NB4 (cell line): ENCODE measurements at regions not wholly inside any gene's neighbourhood (a gene's known extent, or its start where the extent isn't known, plus 50 kb on each side); places are given as distances from the start of the nearest gene placed in this dataset.
A peak's percentile ranks its signal among the peaks of the same experiment; 100 is the strongest.

Source experiments
- DNase-seq: peaks from one replicate; pipeline ENCODE4 v3.0.0; 2010; ENCODE audit warnings: low read depth
- H3K4me3 ChIP-seq: one replicate; pipeline ENCODE4 v1.5.1; 2011; ENCODE audit warnings: mild to moderate bottlenecking, low read depth, low read length, moderate library complexity
- MAX ChIP-seq: IDR thresholded peaks from 2 replicates; pipeline ENCODE4 v1.6.1; 2011; ENCODE audit warnings: low read depth, low read length
- MYC ChIP-seq: IDR thresholded peaks from 2 replicates; pipeline ENCODE4 v1.6.1; 2011; ENCODE audit warnings: low read depth, low read length
- POLR2A ChIP-seq: IDR thresholded peaks from 2 replicates; pipeline ENCODE4 v1.6.1; 2011; ENCODE audit warnings: mild to moderate bottlenecking; ENCODE audit not compliant: insufficient read length; ENCODE audit errors: extremely low read depth
- TF ChIP-seq, protein P1 (sequence below): IDR thresholded peaks from one replicate; pipeline ENCODE4 v1.5.1; 2012; ENCODE audit warnings: low read depth, low read length

DNA sequence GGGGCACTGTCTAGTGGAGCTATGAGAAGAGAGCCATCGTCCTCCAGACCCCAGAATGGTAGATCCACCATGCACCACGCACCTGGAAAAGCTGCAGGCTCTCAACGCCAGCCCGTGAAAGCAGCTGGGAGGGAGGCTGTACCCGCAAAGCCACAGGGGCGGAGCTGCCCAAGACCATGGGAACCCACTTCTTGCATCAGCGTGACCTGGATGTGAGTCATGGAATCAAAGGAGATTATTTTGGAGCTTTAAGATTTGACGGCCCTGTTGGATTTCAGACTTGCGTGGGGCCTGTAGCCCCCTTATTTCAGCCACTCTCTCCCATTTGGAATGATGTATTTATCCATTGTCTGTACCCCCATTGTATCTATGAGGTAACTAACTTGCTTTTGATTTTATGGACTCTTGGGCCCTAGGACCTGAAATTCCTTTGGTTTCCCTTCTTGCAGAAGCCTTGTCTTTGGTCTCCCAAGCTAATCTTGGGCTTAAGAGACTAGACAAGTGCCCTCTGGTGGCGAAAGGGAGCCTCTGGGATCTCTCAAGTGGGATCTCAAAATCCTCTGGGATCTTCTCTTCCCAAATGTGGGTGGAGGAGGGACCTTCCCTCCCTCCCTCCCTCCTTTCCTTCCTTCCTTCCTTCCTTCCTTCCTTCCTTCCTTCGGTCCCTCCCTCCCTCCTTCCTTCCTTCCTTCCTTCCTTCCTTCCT is 58.2 kb upstream of the HAPSTR1 start:
- TF ChIP-seq MAX (no peak), POLR2A (no peak), MYC (no peak)
- TF ChIP-seq, protein P1, sequence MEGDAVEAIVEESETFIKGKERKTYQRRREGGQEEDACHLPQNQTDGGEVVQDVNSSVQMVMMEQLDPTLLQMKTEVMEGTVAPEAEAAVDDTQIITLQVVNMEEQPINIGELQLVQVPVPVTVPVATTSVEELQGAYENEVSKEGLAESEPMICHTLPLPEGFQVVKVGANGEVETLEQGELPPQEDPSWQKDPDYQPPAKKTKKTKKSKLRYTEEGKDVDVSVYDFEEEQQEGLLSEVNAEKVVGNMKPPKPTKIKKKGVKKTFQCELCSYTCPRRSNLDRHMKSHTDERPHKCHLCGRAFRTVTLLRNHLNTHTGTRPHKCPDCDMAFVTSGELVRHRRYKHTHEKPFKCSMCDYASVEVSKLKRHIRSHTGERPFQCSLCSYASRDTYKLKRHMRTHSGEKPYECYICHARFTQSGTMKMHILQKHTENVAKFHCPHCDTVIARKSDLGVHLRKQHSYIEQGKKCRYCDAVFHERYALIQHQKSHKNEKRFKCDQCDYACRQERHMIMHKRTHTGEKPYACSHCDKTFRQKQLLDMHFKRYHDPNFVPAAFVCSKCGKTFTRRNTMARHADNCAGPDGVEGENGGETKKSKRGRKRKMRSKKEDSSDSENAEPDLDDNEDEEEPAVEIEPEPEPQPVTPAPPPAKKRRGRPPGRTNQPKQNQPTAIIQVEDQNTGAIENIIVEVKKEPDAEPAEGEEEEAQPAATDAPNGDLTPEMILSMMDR, result peak; percentile 54
- no peak overlapping the region for H3K4me3 ChIP-seq
- peak; percentile 56 for DNase-seq

- H3K4me3 ChIP-seq, result no peak overlapping the region
- TF ChIP-seq POLR2A, result no peak
- no peak for TF ChIP-seq MAX
- no peak for DNase-seq
Observed at GRCh38 chr16:9034056-9034455, 57.4 kb upstream of the HAPSTR1 start.

GRCh38 chr16:9035996-9036395 is 55.4 kb upstream of the HAPSTR1 start:
- TF ChIP-seq POLR2A (no peak), MAX (no peak), MYC (no peak)
- TF ChIP-seq, protein P1, result no peak
- H3K4me3 ChIP-seq, result no peak overlapping the region
- DNase-seq, result no peak

DNA sequence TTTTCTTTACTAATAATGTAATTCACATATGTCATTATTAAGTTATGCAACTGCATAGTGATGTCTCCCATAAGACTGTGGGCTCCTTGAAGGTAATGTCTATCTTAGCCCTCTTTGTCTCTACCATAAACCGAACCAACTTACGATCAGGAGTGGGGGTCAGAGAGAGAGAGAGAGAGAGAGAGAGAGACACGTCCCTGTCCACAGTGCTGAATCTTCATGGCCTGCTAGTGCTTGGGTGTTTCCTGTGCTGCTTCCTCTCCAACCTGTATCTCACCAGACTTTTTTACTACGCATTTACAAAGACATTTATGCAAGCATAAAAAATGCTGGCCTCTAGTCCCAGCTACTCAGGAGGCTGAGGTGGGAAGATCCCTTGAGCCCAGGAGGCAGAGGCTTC is 52.2 kb upstream of the HAPSTR1 start:
- no peak overlapping the region for H3K4me3 ChIP-seq
- TF ChIP-seq MAX, result no peak
- no peak for TF ChIP-seq POLR2A
- TF ChIP-seq, protein P1, result no peak
- TF ChIP-seq MYC, result no peak
- peak; percentile 58 for DNase-seq

DNA sequence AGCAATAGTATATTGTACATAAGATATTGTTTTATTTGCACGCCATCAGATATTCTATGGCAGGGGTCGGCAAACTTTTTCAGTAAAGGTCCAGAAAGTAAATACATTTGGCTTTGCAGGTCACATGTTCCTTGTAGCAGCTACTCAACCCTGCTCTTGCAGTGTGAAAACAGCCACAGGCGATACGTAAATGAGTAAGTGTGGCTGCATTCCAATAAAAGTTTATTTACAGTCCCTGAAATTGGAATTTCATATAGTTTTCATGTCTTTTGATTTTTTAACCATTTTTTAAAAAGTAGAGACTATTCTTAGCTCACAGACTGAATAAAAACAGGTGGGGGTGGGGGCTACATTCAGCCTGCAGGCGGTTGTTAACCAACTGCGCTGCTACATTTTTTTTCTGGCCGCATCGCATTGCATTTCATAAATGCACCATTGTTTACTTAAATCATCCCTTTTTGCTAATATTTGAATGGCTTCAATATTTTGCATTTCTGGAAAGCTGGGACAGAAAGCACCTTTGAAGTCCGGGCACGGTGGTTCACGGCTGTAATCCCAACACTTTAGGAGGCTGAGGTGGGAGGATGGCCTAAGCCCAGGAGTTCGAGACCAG is 50.5 kb upstream of the HAPSTR1 start:
- no peak for DNase-seq
- no peak overlapping the region for H3K4me3 ChIP-seq
- TF ChIP-seq POLR2A, result no peak
